Astrocyte (in vitro differentiated cells and primary cell): ENCODE measurements at regions not wholly inside any gene's neighbourhood (a gene's known extent, or its start where the extent isn't known, plus 50 kb on each side); places are given as distances from the start of the nearest gene placed in this dataset.

Experiments
- CTCF ChIP-seq: IDR thresholded peaks from 2 replicates; pipeline ENCODE4 v1.5.1; 2011; ENCODE audit warnings: low read depth, mild to moderate bottlenecking, inconsistent platforms, low read length, moderate library complexity; ENCODE audit not compliant: insufficient read depth
- EZH2 ChIP-seq: IDR thresholded peaks from 2 replicates; pipeline ENCODE4 v1.6.1; 2012; ENCODE audit warnings: mild to moderate bottlenecking, low read length, inconsistent platforms; ENCODE audit not compliant: insufficient read depth

DNA sequence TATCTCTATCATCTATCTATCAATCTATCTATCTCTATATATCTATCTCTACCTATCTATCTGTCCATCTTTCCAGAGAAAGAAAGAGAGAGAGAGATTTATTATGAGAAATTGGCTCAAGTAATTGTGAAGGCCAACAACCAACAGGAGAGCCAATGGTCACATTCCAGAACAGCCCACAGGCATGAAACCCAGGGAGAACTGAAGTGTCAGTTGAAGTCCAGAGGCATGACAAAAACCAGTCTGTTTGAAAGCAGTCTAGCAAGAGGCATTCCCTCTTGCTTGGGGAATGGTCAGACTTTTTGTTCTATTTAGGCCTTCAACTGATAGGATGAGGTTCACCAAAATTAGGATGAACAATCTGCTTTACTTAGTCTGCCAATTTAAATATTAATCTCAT is 87.6 kb upstream of the PLCXD3 start:
- TF ChIP-seq CTCF (no peak), EZH2 (no peak)
